ENCODE measurements at regions not wholly inside any gene's neighbourhood (a gene's known extent, or its start where the extent isn't known, plus 50 kb on each side); places are given as distances from the start of the nearest gene placed in this dataset.

DNA sequence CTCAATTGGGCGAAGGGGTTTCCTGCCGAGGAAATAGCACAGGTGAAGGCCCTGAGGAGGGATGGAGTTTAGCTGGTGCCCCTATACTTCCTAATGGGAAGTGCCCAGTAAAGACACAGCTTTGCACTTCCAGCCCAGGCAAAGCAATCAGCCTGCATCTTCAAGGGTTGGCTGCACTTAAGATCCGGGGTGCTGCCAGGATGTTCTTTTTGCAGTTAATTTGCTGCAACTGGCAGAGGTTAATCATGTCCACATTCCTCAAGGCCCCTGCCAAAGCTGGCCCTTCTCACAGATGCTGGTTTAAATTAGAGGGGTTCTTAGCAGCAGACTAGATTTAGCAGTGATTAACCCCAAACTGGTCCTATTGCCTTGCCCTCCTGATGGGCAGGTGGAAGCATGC lies 137.7 kb upstream of the NAV2 start:
- TF ChIP-seq YY1 (IDR thresholded peaks at IDR 0.05; ENCODE audit: insufficient read depth, insufficient read length) (no peak), ZNF274 (IDR thresholded peaks at IDR 0.05; ENCODE audit: low read depth, low read length) (no peak)
